Activated CD8-positive, alpha-beta memory T cell treated with anti-CD3 and anti-CD28 coated beads for 36 hours (primary cell): ENCODE measurements at regions not wholly inside any gene's neighbourhood (a gene's known extent, or its start where the extent isn't known, plus 50 kb on each side); places are given as distances from the start of the nearest gene placed in this dataset.

Experiments used
- CTCF ChIA-PET: fragments of 350-600 bp; sonication (Branson Sonifier 250); formaldehyde crosslinking; loops from one replicate; lab custom pipeline; 2021; ENCODE audit warnings: antibody characterized with exemption; lab: Charles Lee
- POLR2A ChIA-PET: fragments of 350-600 bp; sonication (Branson Sonifier 250); formaldehyde crosslinking; loops from one replicate; lab custom pipeline; 2021; ENCODE audit warnings: antibody characterized with exemption; lab: Charles Lee

- ChIA-PET POLR2A (no interaction called here), CTCF (no interaction called here)
Measured at GRCh38 chr5:30981576-30981975, 211.9 kb upstream of the CDH6 start.

DNA sequence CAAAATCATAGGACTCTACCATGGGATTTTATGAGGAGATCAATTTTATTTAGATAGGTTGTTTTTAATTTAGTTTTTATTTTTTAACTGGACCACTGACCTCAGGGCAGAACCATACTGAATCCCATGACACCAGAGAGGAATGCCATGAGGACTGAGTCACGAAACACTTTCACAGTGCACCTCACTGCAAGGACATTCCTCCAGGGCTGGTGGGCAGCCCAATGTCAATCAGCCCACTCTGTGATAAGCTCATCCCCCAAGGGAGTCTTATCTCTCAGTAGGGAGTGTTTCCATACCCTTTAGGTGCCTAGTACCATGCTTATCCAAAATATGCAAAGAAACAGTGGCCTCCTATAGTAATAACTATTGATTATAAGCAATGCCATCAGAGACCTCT, 224.5 kb upstream of the CDH6 start:
- ChIA-PET POLR2A (no interaction called here), CTCF (no interaction called here)

- ChIA-PET CTCF (no interaction called here), POLR2A (no interaction called here)
Measured at GRCh38 chr5:30960036-30960435, 233.4 kb upstream of the CDH6 start.

DNA sequence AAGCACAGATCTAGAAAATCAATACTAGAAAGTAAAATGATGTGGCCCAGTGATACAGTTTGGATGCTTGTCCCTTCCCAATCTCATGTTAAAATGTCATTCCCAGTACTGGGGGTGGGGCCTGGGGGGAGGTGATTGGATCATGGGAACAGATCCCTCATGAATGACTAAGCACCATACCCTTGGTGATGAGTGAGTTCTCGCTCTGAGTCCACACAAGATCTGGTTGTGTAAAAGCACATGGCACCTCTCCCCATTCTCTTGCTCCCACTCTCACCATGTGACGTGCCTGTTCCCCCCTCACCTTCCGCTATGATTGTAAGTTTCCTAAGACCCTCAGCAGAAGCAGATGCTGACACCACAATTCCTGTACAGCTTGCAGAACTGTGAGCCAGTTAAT, 234.2 kb upstream of the CDH6 start:
- ChIA-PET POLR2A (no interaction called here), CTCF (no interaction called here)

DNA sequence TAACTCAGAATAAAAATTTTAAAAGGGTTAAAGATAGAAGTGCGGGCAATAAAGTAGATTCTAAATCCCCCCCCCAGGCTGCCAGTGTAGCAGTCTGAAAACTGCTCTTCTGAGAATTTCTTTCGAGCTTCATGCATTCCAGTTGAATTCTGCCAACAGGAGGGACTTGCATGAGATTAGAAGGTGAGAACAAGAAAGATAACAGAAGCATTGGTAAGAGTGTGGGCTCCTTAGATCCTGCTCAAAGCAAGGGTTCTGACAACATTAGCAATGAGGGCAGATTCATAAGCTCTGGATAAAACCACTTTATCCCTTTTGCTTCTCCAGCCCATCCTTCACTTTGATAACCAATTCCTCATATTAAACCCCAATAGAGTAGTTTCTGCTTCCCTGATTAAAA, 235.9 kb upstream of the CDH6 start:
- CTCF ChIA-PET = no interaction called here
- POLR2A ChIA-PET = no interaction called here

DNA sequence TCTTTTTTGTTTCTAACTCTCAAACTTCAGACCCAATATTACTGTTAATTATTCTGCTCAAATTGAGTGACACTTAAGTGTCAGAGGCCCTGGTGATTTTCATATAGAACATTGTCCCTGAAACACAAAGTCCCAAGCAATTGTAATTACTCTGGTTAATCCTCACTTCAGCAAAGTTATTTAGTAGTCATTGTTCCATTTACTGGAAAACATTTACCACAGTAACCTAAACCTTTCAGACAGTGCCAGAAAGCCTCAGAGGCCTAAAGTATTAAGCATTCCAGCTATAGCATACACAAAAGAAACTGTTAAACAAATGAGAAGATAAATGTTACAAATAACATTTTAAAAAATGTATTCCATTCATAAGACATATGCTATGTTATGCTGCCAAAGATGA, 237.2 kb upstream of the CDH6 start:
- POLR2A ChIA-PET = no interaction called here
- CTCF ChIA-PET = interaction anchor here (0.7 kb wide), 1 partner anchor 121 kb away, joined by 3 read pairs; no protein-coding TSS in a partner anchor

GRCh38 chr5:30937070-30937469, 256.4 kb upstream of the CDH6 start:
- ChIA-PET CTCF (no interaction called here), POLR2A (no interaction called here)

- ChIA-PET CTCF (no interaction called here), POLR2A (no interaction called here)
Measured at GRCh38 chr5:30933599-30933998, 259.9 kb upstream of the CDH6 start.

GRCh38 chr5:30932273-30933017, 261.0 kb upstream of the CDH6 start:
- ChIA-PET POLR2A (no interaction called here), CTCF (no interaction called here)

GRCh38 chr5:30930736-30931135, 262.8 kb upstream of the CDH6 start:
- CTCF ChIA-PET = no interaction called here
- POLR2A ChIA-PET = no interaction called here

- CTCF ChIA-PET = no interaction called here
- POLR2A ChIA-PET = no interaction called here
Measured at GRCh38 chr5:30928956-30929355, 264.5 kb upstream of the CDH6 start.

GRCh38 chr5:30926218-30926617, 267.3 kb upstream of the CDH6 start:
- ChIA-PET CTCF (no interaction called here), POLR2A (no interaction called here)

GRCh38 chr5:30921388-30921787, 272.1 kb upstream of the CDH6 start:
- ChIA-PET CTCF (no interaction called here), POLR2A (no interaction called here)

DNA sequence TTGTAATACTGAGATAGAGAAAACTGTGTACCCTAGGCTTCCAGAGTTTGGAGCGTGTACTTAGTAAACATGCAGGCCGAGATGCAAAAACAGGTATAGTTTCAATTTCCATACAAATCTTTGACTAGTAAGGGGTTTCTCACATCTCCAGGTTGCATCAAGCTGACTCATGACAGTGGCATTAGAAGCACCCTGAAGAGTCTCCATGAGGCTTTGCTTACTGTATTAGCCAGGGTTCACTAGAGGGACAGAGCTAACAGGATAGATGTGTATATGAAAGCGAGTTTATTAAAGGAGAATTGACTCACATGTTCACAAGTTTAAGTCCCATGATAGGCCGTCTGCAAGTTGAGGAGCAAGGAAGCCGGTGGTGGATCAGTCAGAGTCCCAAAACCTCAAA, 275.3 kb upstream of the CDH6 start:
- ChIA-PET CTCF (no interaction called here), POLR2A (no interaction called here)

- CTCF ChIA-PET = no interaction called here
- POLR2A ChIA-PET = no interaction called here
Measured at GRCh38 chr5:30908356-30908755, 285.1 kb upstream of the CDH6 start.

- ChIA-PET POLR2A (no interaction called here), CTCF (no interaction called here)
Measured at GRCh38 chr5:30900367-30900766, 293.1 kb upstream of the CDH6 start.

DNA sequence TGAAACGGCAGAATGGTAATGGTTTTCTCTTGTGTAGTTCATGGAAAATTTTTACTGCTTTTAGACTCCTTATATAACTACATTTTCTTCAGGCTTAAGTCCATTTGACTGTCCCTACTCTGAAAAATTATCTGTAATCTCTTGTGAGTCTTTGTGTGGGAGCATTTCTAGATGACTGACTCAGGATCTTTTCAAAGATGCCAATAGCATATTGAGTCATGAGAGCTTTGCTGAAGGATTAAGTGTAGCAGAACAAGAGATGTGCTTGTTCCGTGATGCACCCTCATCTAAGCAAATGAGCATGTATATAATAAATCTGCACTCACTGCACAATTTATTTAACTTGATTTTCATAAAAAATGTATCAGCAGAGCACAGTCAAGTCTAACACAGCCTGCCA, 298.7 kb upstream of the CDH6 start:
- POLR2A ChIA-PET = no interaction called here
- CTCF ChIA-PET = no interaction called here

DNA sequence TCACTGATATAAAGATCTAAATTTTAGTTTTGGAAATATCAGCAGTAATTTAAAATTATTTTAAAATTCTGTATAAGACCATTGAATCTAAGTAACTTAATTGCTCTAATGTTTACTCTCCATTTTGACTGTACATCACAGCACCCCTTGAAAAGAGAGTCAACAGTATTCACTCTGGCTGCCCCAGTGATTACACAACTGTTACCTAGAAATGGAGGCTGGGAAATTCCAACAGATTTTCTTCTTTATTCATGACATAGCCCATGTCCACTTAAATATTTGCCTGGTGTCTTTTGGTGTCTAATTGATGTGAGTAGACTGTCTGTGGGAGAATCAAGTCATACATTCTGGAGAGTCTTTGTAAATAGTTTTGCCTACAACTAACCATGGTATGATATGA, 301.8 kb upstream of the CDH6 start:
- ChIA-PET CTCF (no interaction called here), POLR2A (no interaction called here)

- CTCF ChIA-PET = no interaction called here
- POLR2A ChIA-PET = no interaction called here
Measured at GRCh38 chr5:30890377-30890776, 303.1 kb upstream of the CDH6 start.

DNA sequence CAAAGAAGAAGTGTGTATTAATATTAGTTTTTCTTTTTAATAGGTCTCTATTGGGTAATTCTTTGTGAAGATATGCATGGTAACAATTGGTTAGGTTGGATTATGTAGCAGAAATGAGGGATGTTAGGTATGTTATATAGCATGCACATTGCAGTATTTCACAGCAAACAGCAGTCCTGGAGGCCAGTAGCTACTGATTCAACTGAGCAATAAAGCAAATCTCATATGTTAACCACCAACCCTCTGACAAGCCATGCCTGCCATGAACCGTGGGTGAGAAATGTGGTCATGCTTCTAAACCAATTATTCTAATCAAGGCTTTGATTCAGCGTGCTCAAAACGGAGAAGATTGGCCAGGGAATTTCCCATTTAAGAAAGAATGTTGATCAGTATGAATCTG, 313.0 kb upstream of the CDH6 start:
- CTCF ChIA-PET = no interaction called here
- POLR2A ChIA-PET = no interaction called here

DNA sequence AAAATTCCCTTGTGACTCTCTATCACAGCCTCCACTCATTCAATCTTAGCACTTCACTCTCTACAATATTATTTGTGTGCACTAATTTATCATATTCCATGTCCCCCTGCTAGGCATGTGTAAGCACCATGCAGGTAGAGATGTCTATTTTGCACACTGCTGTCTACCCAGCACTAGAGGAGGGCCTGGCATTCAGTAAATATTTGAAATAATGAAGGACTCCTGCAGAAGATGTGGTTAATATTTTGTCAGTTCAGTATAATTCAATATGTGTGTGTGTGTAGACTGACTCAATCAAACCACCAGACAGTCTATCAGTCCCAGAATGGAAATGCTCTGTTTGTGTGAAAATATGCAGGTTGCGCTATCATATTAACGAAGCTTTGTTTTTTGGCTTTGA, 313.6 kb upstream of the CDH6 start:
- POLR2A ChIA-PET = no interaction called here
- CTCF ChIA-PET = no interaction called here

DNA sequence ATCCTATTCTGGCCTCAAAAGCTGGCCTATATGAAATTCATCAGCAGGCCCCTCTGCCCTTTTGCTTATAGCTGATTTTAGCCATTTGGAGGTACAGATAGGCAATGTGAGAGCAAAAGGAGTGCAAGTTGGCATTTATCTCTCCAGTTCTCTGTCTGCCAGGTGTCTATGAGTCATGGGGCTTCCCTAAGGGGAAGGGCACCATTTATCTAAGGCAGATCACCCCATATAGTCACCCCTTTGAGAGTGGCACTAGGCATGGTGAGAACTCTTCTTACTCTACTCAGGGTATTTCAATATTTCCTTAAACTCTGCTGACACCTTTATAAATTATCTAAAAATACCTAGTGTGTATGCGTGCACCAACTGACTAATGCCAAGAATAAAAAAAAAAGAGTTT, 314.7 kb upstream of the CDH6 start:
- ChIA-PET CTCF (no interaction called here), POLR2A (no interaction called here)
